Erythroblast (primary cell): ENCODE measurements at regions not wholly inside any gene's neighbourhood (a gene's known extent, or its start where the extent isn't known, plus 50 kb on each side); places are given as distances from the start of the nearest gene placed in this dataset.
A peak's percentile ranks its signal among the peaks of the same experiment; 100 is the strongest.

Experiments
- DNase-seq, 2 experiments: peaks; one replicate each; lab custom pipeline; 2025; lab: John Stamatoyannopoulos, UW
- GATA1 ChIP-seq: IDR thresholded peaks from 2 replicates; pipeline ENCODE4 v1.6.1; 2011; ENCODE audit warnings: low read depth, mild to moderate bottlenecking, control low read depth, low read length, moderate library complexity
- POLR2A ChIP-seq: IDR thresholded peaks from 2 replicates; pipeline ENCODE4 v1.6.1; 2011; ENCODE audit warnings: mild to moderate bottlenecking, low read length

DNA sequence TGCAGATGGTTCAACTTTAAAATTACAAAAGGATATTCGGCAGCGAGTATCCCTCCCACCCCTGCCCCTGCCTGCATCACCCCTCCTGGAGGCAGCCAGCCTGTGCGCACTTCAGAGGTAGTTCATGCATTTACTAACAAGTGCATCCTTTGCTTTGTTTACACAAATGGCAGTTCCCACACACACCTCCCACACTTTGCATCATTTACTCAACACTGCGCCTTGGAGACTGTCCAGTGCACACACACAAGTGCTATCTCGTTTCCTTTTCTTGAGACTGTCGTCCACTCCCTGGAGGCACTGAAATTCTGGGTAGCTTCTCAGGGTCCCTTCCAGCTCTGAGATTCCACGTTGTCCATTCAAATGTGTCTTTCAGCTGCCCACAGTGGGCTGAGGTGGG lies 53.1 kb upstream of the VSX1 start:
- no peak for DNase-seq
- TF ChIP-seq GATA1 (no peak), POLR2A (no peak)

DNA sequence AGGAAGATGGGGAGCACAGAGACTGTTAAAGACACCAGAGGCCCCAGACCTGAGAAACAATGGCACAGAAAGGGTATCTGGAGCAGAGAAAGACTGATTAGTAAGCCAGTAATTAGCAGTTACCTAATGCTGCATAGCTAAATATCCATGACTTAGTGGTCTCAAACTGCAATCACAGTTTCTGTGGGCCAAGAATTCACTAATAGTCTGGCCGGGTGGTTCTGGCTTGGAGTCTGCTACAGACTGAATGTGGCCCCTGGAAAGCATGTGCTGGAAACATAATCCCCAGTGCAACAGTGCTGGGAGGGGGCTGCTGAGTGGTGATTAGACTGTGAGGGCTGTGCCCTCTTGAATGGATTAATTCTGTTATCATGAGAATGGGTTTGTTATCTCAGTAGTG lies 54.1 kb upstream of the VSX1 start:
- TF ChIP-seq GATA1 (no peak), POLR2A (no peak)

DNA sequence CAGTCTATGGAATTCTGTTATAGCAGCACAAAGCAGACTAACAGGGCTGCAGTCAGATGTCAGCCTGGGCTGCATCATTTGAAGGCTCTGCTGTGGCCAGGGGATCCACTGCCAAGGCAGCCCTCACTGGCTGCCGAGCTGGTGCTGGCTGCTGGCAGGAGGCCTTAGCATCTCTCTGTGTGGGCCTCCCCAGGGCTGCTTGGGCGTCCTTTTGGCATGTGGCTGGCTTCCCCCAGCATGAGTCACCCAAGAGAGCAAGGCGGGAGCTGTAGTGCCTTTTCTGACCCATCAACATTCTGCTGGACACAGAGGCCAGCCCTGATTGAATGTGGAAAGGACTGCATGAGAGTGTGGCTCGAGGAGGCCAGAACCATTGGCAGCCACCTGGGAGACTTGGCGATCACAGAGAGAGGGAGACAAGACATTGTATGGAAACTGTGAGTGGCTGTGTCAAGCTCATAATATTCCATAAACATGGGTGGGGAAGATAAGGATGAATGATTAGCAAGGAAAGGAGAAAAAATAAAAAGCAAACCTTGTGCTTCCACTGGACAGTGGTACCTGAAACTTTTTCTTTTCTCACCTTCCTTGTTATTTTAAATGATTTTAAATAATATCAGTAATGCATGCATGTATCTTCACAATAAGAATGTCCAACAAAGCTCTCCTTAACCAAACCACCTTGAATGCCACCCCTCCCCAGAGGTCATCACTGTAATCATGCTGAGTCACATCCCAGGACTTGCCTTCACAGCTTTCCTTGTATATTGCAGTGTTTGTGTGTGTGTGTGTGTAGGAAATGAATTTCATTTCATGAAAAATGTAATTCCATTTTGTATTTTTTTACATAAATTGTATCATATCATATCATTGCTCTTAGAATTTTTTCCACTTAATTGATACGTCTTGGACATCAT lies 55.0 kb upstream of the VSX1 start:
- no peak for DNase-seq

More for the DNA sequence above, 54.1 kb upstream of the VSX1 start:
- no peak for DNase-seq

DNA sequence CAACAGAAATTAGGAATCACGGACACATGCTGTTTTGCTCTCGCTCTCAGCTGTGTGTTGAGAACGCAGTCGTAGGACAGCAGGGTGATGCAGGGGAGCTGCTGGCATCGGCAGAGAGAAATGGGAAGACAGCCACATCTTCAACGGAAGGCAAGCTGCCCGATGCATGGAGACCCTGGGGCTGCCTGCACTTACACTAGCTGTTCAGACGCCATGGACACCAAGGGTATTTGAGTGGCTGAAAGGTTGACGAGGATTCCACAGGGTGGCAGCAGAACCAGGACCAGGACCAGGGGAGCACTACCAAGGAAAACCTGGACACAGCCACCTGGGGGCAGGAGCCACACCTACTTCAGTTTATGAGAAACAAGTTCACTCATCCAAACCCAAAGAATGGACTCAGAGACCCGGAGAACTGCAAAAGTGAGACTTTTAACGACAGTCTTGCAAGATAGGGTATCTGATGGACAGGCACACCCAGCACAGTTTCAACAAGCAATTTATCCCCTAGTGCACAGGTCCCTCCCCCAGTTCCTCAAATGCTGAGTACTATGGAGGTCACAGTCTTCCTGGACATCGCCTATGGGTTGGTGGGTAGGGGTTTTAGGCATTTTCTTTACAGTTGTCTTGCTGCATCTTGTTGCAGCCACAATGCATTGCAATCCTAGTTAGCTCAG lies 56.3 kb upstream of the ENTPD6 start:
- peak in 1 of 2 experiments; percentile 16 for DNase-seq
- TF ChIP-seq POLR2A (no peak), GATA1 (no peak)

More for the DNA sequence above, 55.0 kb upstream of the VSX1 start:
- TF ChIP-seq POLR2A (no peak), GATA1 (no peak)

DNA sequence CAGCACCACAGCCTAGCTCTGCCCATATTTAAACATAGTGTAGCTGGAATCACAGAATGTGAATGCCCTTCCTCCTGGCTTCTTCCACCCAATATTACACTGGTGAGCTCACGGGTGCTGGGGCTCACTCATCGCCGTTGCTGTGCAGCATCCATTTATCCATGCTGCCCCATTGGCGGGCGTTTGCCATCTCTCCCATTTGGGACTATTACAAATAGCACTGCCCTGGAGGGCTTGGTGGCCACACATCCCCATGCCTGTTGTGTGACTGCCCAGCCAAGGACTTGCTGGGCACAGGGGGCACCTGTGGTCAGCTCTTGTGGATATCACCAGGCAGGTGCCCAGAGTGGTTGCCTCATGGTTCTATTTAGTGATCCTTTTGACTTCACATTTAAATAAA lies 54.5 kb upstream of the ENTPD6 start:
- no peak for DNase-seq
- no peak for TF ChIP-seq GATA1

DNA sequence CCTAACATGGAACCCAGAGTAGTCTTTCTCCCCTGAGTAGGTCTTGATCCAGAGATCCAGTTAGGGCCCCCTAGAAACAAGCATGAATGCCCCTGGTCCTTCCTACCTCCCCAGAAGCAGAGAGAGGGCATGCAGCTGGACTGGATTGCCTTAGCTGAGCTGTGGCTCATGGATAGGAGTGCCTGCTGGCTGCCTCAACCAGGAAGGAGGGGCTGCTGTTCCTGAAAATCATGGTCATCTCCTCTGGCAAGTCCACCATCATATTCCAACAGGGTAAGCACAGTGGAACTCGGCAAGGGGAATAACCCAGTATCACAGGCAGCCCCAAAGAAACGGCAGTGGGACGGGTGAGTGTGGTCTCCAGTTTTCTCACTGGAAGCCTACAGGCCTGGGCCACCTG lies 53.1 kb upstream of the ENTPD6 start:
- TF ChIP-seq GATA1 = no peak
- TF ChIP-seq POLR2A = no peak
- no peak for DNase-seq

DNA sequence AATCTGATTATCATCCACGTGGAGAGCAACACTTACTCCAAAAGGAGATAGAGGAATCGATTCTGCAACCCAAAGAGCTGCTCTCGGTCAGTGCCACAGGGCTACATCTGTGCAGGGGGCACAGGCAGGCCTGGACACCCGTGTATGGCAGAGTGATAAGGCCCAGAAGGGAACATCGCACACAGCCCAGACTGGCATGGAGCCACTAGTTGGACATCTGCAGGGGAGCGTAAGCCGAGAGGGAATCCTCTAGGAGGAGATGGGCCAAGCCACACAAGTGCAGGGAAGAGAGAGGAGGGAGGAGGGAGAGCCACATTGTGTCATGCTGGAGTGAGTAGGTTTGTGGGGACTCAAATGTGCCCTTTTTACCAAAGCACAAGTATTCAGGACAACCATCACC lies 50.4 kb upstream of the ENTPD6 start:
- DNase-seq = no peak
- TF ChIP-seq POLR2A (no peak), GATA1 (no peak)
